ENCODE measurements at regions not wholly inside any gene's neighbourhood (a gene's known extent, or its start where the extent isn't known, plus 50 kb on each side); places are given as distances from the start of the nearest gene placed in this dataset.

DNA sequence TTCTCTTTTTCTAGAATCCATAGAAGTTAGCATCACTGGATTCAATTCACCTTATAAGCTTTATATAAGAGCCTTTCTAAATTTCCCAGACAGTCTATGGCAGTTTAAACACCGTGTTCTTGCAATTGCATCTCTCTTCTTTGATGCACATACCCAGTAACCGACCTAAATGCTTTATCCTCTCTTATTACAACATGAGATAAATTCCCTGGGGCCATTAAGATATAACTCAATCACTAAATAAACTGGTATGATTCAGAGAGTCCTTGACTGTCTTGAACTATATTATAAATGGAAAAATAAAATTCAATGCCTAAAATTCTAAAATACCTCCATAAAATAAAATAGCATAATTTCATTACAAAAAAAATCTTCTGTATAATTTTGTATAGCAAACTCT, 98.1 kb downstream of the DIRAS2 start:
- intact Hi-C loops (cut with micrococcal nuclease; ENCODE audit: unreplicated experiment) = no loop called here
- DNase-seq (ENCODE audit: low spot score) = no peak
- CTCF ChIA-PET = no interaction called here
- no peaks in the 10 kb centered on the region for H3K9me3 ChIP-seq (ENCODE audit: low read depth, low read length, poor library complexity, severe bottlenecking)
- POLR2A ChIA-PET (ENCODE audit: low non-redundant PET) = no interaction called here
- no peak overlapping the region for H3K4me3 ChIP-seq (ENCODE audit: low read depth, low read length, poor library complexity, severe bottlenecking)
- H3K27ac ChIP-seq (ENCODE audit: low read depth, low read length, poor library complexity, severe bottlenecking) = no peak overlapping the region
- H3K27me3 ChIP-seq (replicated peaks; ENCODE audit: insufficient read depth, low read depth, low read length, poor library complexity) = no peaks in the 10 kb centered on the region
- no peaks in the 10 kb centered on the region for H3K36me3 ChIP-seq (ENCODE audit: insufficient read depth, low read length, poor library complexity, severe bottlenecking)
- TF ChIP-seq EZH2 (IDR thresholded peaks at IDR 0.05; ENCODE audit: borderline replicate concordance, low read depth, low read length, poor library complexity, severe bottlenecking) (no peak), CTCF (conservative IDR thresholded peaks at IDR 0.05; ENCODE audit: low read depth, low read length) (no peak)
- H3K4me1 ChIP-seq (ENCODE audit: insufficient read depth, low read length, poor library complexity, severe bottlenecking) = no peaks in the 10 kb centered on the region
- BruUV-seq (replicated peaks) = no TSS peak

DNA sequence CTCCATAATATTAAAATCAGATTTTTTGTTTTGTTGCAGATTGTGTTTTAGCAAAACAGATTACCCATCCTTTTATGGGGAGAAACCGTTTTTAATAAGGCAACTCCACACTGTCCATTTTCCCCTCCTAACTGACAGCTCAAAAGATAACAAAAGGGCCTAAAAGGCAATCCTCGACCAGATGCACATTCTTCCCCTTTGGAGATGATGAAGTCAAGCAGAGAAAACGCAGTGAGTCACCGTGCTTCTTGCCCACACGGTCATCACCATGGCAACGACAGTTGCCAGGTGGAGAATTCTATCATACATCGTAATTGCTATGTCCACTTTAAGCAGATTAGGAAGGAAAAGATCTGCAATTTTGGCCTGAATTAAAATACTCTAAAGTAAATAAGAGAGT, 96.4 kb downstream of the DIRAS2 start:
- Histone ChIP-seq H3K4me1 (ENCODE audit: insufficient read depth, low read length, poor library complexity, severe bottlenecking) (no peaks in the 10 kb centered on the region), H3K4me3 (ENCODE audit: low read depth, low read length, poor library complexity, severe bottlenecking) (no peak overlapping the region), H3K36me3 (ENCODE audit: insufficient read depth, low read length, poor library complexity, severe bottlenecking) (no peaks in the 10 kb centered on the region), H3K9me3 (ENCODE audit: low read depth, low read length, poor library complexity, severe bottlenecking) (no peaks in the 10 kb centered on the region), H3K27ac (ENCODE audit: low read depth, low read length, poor library complexity, severe bottlenecking) (no peak overlapping the region), H3K27me3 (replicated peaks; ENCODE audit: insufficient read depth, low read depth, low read length, poor library complexity) (no peaks in the 10 kb centered on the region)
- no peak for TF ChIP-seq EZH2 (IDR thresholded peaks at IDR 0.05; ENCODE audit: borderline replicate concordance, low read depth, low read length, poor library complexity, severe bottlenecking)
- TF ChIP-seq CTCF (conservative IDR thresholded peaks at IDR 0.05; ENCODE audit: low read depth, low read length) = no peak
- DNase-seq (ENCODE audit: low spot score) = peak; percentile 35
- ChIA-PET CTCF (no interaction called here), POLR2A (ENCODE audit: low non-redundant PET) (no interaction called here)
- intact Hi-C loops (cut with micrococcal nuclease; ENCODE audit: unreplicated experiment) = no loop called here
- no TSS peak for BruUV-seq (replicated peaks)

GRCh38 chr9:90547896-90548295, 94.7 kb downstream of the DIRAS2 start:
- Histone ChIP-seq H3K27ac (ENCODE audit: low read depth, low read length, poor library complexity, severe bottlenecking) (no peak overlapping the region), H3K4me3 (ENCODE audit: low read depth, low read length, poor library complexity, severe bottlenecking) (no peak overlapping the region), H3K36me3 (ENCODE audit: insufficient read depth, low read length, poor library complexity, severe bottlenecking) (no peaks in the 10 kb centered on the region), H3K27me3 (replicated peaks; ENCODE audit: insufficient read depth, low read depth, low read length, poor library complexity) (no peaks in the 10 kb centered on the region), H3K9me3 (ENCODE audit: low read depth, low read length, poor library complexity, severe bottlenecking) (no peaks in the 10 kb centered on the region), H3K4me1 (ENCODE audit: insufficient read depth, low read length, poor library complexity, severe bottlenecking) (no peaks in the 10 kb centered on the region)
- CTCF ChIA-PET = no interaction called here
- POLR2A ChIA-PET (ENCODE audit: low non-redundant PET) = no interaction called here
- DNase-seq (ENCODE audit: low spot score) = no peak
- intact Hi-C loops (cut with micrococcal nuclease; ENCODE audit: unreplicated experiment) = no loop called here
- TF ChIP-seq EZH2 (IDR thresholded peaks at IDR 0.05; ENCODE audit: borderline replicate concordance, low read depth, low read length, poor library complexity, severe bottlenecking) (no peak), CTCF (conservative IDR thresholded peaks at IDR 0.05; ENCODE audit: low read depth, low read length) (peak; percentile 22; the same call in 1 of the 2 replicates)
- no TSS peak for BruUV-seq (replicated peaks)
